CD8-positive, alpha-beta memory T cell (primary cell): ENCODE measurements at regions not wholly inside any gene's neighbourhood (a gene's known extent, or its start where the extent isn't known, plus 50 kb on each side); places are given as distances from the start of the nearest gene placed in this dataset.

Experiments used
- CTCF ChIA-PET: fragments of 350-600 bp; sonication (Branson Sonifier 250); formaldehyde crosslinking; loops from one replicate; lab custom pipeline; 2021; ENCODE audit warnings: antibody characterized with exemption; lab: Charles Lee
- POLR2A ChIA-PET: fragments of 350-600 bp; sonication (Branson Sonifier 250); formaldehyde crosslinking; loops from one replicate; lab custom pipeline; 2021; ENCODE audit warnings: antibody characterized with exemption; lab: Charles Lee
- DNase-seq, 5 donors: peaks; one replicate each; pipeline versions ENCODE4 v3.0.0 to v3.0.0-alpha.2; 2020 to 2022; ENCODE audit warnings: mixed read lengths in 1 of 5
- H3K27ac ChIP-seq: one replicate; pipeline ENCODE4 v1.7.0; 2013; ENCODE audit warnings: low read depth, mild to moderate bottlenecking, low read length, moderate library complexity
- H3K27me3 ChIP-seq: 2 replicates; pipeline ENCODE4 v1.7.0; 2013; ENCODE audit warnings: low read length, mild to moderate bottlenecking; ENCODE audit not compliant: insufficient read depth, poor library complexity, severe bottlenecking
- H3K36me3 ChIP-seq: 2 replicates; pipeline ENCODE4 v1.7.0; 2013; ENCODE audit warnings: mild to moderate bottlenecking, low read length, moderate library complexity; ENCODE audit not compliant: insufficient read depth
- H3K4me1 ChIP-seq: 2 replicates; pipeline ENCODE4 v1.7.0; 2013; ENCODE audit warnings: mild to moderate bottlenecking, low read length, moderate library complexity; ENCODE audit not compliant: insufficient read depth
- H3K4me3 ChIP-seq: 2 replicates; pipeline ENCODE4 v1.7.0; 2013; ENCODE audit warnings: mild to moderate bottlenecking, low read length
- H3K9me3 ChIP-seq: 2 replicates; pipeline ENCODE4 v1.7.0; 2013; ENCODE audit warnings: mild to moderate bottlenecking, low read length
- H3K27ac Mint-ChIP-seq, 8 donors: one replicate each; pipeline ENCODE4 v1.8.0; 2020 to 2021; ENCODE audit warnings: mixed read lengths in 8 of 8, mild to moderate bottlenecking in 6 of 8, inconsistent platforms in 3 of 8, moderate library complexity in 3 of 8
- H3K27me3 Mint-ChIP-seq, 2 donors: one replicate each; pipeline ENCODE4 v1.8.0; 2020 to 2021; ENCODE audit warnings: mixed read lengths in 2 of 2, mild to moderate bottlenecking in 1 of 2, moderate library complexity in 1 of 2
- H3K36me3 Mint-ChIP-seq, 3 donors: one replicate each; pipeline ENCODE4 v1.8.0; 2020 to 2021; ENCODE audit warnings: mixed read lengths in 3 of 3, inconsistent platforms in 1 of 3, mild to moderate bottlenecking in 1 of 3
- H3K4me1 Mint-ChIP-seq, 3 donors: one replicate each; pipeline ENCODE4 v1.8.0; 2020 to 2021; ENCODE audit warnings: mixed read lengths in 3 of 3, inconsistent platforms in 1 of 3, mild to moderate bottlenecking in 1 of 3
- H3K4me3 Mint-ChIP-seq, 7 donors: one replicate each; pipeline ENCODE4 v1.8.0; 2020 to 2021; ENCODE audit warnings: mixed read lengths in 7 of 7, mild to moderate bottlenecking in 6 of 7, moderate library complexity in 4 of 7, inconsistent platforms in 2 of 7
- H3K9me3 Mint-ChIP-seq, 5 donors: one replicate each; pipeline ENCODE4 v1.8.0; 2020 to 2022; ENCODE audit warnings: mixed read lengths in 5 of 5, mild to moderate bottlenecking in 3 of 5, moderate library complexity in 2 of 5, inconsistent platforms in 1 of 5

- ChIA-PET CTCF (no interaction called here), POLR2A (no interaction called here)
- no peak for DNase-seq
- Histone ChIP-seq H3K27ac (no peak overlapping the region), H3K36me3 (no peaks in the 10 kb centered on the region), H3K4me3 (no peak overlapping the region), H3K9me3 (no peaks in the 10 kb centered on the region), H3K27me3 (no peaks in the 10 kb centered on the region), H3K4me1 (peaks cover 14% of the 10 kb centered on the region)
- peaks cover 13 to 31% (median 21%) of the 10 kb centered on the region in 3 donors for H3K4me1 Mint-ChIP-seq
- H3K4me3 Mint-ChIP-seq = no peak overlapping the region
- peak overlapping the region in 1 of 8 donors; percentile 83 for H3K27ac Mint-ChIP-seq
- no peaks in the 10 kb centered on the region for H3K27me3 Mint-ChIP-seq
- H3K36me3 Mint-ChIP-seq = no peaks in the 10 kb centered on the region
- no peaks in the 10 kb centered on the region for H3K9me3 Mint-ChIP-seq
Measured at GRCh38 chr1:200228486-200228885, 181.3 kb downstream of the ZNF281 start.

DNA sequence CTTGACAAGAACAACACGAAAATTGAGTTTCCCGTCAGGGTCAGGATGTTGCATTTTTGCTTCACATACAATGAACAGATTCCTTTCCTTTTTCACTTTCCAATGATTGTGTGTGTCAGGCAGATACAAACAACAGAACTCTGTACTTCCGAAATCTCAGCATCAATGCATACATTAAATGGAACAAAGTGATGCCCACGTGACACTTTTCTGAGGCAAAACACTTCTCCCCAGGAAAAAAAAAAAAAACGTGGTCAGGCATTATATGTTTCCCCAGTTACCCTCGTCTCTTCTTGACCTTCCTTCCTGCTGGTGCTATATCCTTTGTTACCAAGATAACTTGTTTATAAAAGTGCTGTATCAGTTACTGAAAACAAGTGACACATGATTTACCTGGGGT, 181.8 kb downstream of the ZNF281 start:
- Histone ChIP-seq H3K27me3 (no peaks in the 10 kb centered on the region), H3K36me3 (no peaks in the 10 kb centered on the region), H3K4me3 (no peak overlapping the region), H3K27ac (no peak overlapping the region), H3K9me3 (no peaks in the 10 kb centered on the region), H3K4me1 (peaks cover 14% of the 10 kb centered on the region)
- Mint-ChIP-seq H3K4me1 (peaks cover 13 to 31% (median 21%) of the 10 kb centered on the region in 3 donors), H3K4me3 (no peak overlapping the region), H3K27ac (peak overlapping the region in 1 of 8 donors; percentile 83), H3K36me3 (peaks cover 0 to 2% (median 0%) of the 10 kb centered on the region in 3 donors), H3K9me3 (no peaks in the 10 kb centered on the region), H3K27me3 (peaks cover 0 to 2% of the 10 kb centered on the region in 2 donors)
- no peak for DNase-seq
- CTCF ChIA-PET = no interaction called here
- POLR2A ChIA-PET = no interaction called here
